Hepatocyte (in vitro differentiated cells): ENCODE measurements at regions not wholly inside any gene's neighbourhood (a gene's known extent, or its start where the extent isn't known, plus 50 kb on each side); places are given as distances from the start of the nearest gene placed in this dataset.

Experiments used
- DNase-seq: peaks from one replicate; pipeline ENCODE4 v3.0.0-alpha.2; 2016; ENCODE audit warnings: low spot score
- H2AFZ ChIP-seq: fragments of 200-600 bp; sonication (generic); 2 replicates; pipeline ENCODE4 v1.6.0; 2016; ENCODE audit warnings: antibody characterized with exemption, mild to moderate bottlenecking
- H3K27ac ChIP-seq: fragments of 200-600 bp; sonication (generic); 2 replicates; pipeline ENCODE4 v1.5.1; 2016; ENCODE audit warnings: mild to moderate bottlenecking
- H3K27me3 ChIP-seq: fragments of 200-600 bp; sonication (generic); 2 replicates; pipeline ENCODE4 v1.6.1; 2016
- H3K36me3 ChIP-seq: fragments of 200-600 bp; sonication (generic); replicated peaks from 2 replicates; pipeline ENCODE4 v1.5.1; 2016; ENCODE audit warnings: low read depth; ENCODE audit not compliant: insufficient read depth
- H3K4me1 ChIP-seq: fragments of 200-600 bp; sonication (generic); 2 replicates; pipeline ENCODE4 v1.5.1; 2016; ENCODE audit warnings: mild to moderate bottlenecking, moderate library complexity; ENCODE audit not compliant: insufficient read depth
- H3K4me2 ChIP-seq: fragments of 200-600 bp; sonication (generic); 2 replicates; pipeline ENCODE4 v1.6.0; 2016
- H3K4me3 ChIP-seq: fragments of 200-600 bp; sonication (generic); 2 replicates; pipeline ENCODE4 v1.5.1; 2016; ENCODE audit warnings: mild to moderate bottlenecking
- H3K79me2 ChIP-seq: fragments of 200-600 bp; sonication (generic); 2 replicates; pipeline ENCODE4 v1.6.0; 2017; ENCODE audit warnings: mild to moderate bottlenecking
- H3K9me2 ChIP-seq: fragments of 200-600 bp; sonication (generic); replicated peaks from 2 replicates; pipeline ENCODE4 v1.6.0; 2017; ENCODE audit warnings: mild to moderate bottlenecking; ENCODE audit not compliant: insufficient read depth
- H3K9me3 ChIP-seq: fragments of 200-600 bp; sonication (generic); 2 replicates; pipeline ENCODE4 v1.5.1; 2016; ENCODE audit warnings: low read depth, mild to moderate bottlenecking
- H4K20me1 ChIP-seq: fragments of 200-600 bp; sonication (generic); 2 replicates; pipeline ENCODE4 v1.6.0; 2016; ENCODE audit warnings: mild to moderate bottlenecking; ENCODE audit not compliant: insufficient read depth, poor library complexity, severe bottlenecking
- EZH2 ChIP-seq: fragments of 200-600 bp; sonication (generic); IDR thresholded peaks from 2 replicates; pipeline ENCODE4 v1.6.1; 2016; ENCODE audit warnings: antibody characterized with exemption, mild to moderate bottlenecking, borderline replicate concordance
- EZH2phosphoT487 ChIP-seq: fragments of 200-600 bp; sonication (generic); IDR thresholded peaks from one replicate; pipeline ENCODE4 v1.6.1; 2018; ENCODE audit warnings: antibody characterized with exemption, mild to moderate bottlenecking, low read depth, moderate library complexity; ENCODE audit not compliant: unreplicated experiment, severe bottlenecking
- WGBS: methylation state at CpG from one replicate; pipeline ENCODE4 v1.1.6; 2016; ENCODE audit warnings: low lambda C conversion rate; ENCODE audit errors: missing lambda C conversion rate; 5-methylcytosine and 5-hydroxymethylcytosine counted together
- TF ChIP-seq, protein P1 (sequence below): fragments of 200-600 bp; sonication (generic); IDR thresholded peaks from 2 replicates; pipeline ENCODE4 v1.5.1; 2016; ENCODE audit warnings: antibody characterized with exemption, mild to moderate bottlenecking; ENCODE audit not compliant: poor library complexity

DNA sequence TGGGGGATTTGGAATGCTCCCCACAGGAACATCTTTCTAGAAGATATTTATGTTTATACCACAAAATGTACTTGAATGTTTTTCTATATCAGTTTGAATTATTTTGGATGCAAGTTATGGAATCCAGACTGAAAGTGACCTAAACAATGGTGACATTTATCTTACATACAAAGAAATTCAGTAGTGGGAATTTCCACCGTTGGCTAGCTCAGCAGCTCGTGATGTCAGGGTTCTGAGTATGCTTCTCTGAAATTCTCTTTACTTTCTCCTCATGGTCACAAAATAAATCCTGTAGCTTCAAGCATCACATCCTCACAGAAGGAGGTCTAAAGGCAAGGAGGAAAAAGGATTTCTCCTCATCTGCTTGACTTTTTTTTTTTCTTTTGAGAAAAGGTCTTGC, 105.3 kb downstream of the AKAIN1 start:
- Histone ChIP-seq H3K36me3 (no peaks in the 10 kb centered on the region), H3K27ac (no peak overlapping the region), H3K4me1 (no peaks in the 10 kb centered on the region), H3K4me2 (no peak overlapping the region), H3K27me3 (no peaks in the 10 kb centered on the region), H3K79me2 (no peaks in the 10 kb centered on the region), H3K9me2 (no peaks in the 10 kb centered on the region), H2AFZ (no peak overlapping the region), H3K9me3 (no peaks in the 10 kb centered on the region), H3K4me3 (no peak overlapping the region), H4K20me1 (no peaks in the 10 kb centered on the region)
- 88% methylated on average over 2 of the region's 2 CpGs for WGBS
- DNase-seq = no peak
- TF ChIP-seq EZH2 = no peak
- TF ChIP-seq EZH2phosphoT487 = no peak
- TF ChIP-seq, protein P1, sequence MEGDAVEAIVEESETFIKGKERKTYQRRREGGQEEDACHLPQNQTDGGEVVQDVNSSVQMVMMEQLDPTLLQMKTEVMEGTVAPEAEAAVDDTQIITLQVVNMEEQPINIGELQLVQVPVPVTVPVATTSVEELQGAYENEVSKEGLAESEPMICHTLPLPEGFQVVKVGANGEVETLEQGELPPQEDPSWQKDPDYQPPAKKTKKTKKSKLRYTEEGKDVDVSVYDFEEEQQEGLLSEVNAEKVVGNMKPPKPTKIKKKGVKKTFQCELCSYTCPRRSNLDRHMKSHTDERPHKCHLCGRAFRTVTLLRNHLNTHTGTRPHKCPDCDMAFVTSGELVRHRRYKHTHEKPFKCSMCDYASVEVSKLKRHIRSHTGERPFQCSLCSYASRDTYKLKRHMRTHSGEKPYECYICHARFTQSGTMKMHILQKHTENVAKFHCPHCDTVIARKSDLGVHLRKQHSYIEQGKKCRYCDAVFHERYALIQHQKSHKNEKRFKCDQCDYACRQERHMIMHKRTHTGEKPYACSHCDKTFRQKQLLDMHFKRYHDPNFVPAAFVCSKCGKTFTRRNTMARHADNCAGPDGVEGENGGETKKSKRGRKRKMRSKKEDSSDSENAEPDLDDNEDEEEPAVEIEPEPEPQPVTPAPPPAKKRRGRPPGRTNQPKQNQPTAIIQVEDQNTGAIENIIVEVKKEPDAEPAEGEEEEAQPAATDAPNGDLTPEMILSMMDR = no peak

DNA sequence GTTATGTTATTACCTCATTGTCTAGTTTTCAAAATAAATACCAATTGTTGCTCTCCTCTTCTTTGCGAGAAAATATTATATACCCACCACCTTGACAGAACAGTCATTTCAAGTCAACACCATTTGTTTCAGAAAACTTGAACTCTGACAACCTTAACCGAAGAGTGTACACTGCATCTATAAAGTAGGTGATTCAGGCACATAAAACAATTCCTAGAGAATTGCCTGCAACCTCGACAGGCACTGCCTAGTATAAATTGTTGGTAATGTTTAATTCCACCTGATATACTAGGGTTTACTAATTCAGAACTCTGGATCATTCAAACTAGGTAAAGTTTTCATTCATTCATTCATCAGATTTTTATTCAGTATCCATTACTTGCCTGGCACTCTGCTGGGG, 121.8 kb downstream of the AKAIN1 start:
- no peaks in the 10 kb centered on the region for H3K9me3 ChIP-seq
- no peak overlapping the region for H3K4me2 ChIP-seq
- no peaks in the 10 kb centered on the region for H4K20me1 ChIP-seq
- H3K27me3 ChIP-seq = peaks cover 3% of the 10 kb centered on the region
- no peak overlapping the region for H3K27ac ChIP-seq
- 83% methylated on average over 3 of the region's 3 CpGs for WGBS
- H3K4me3 ChIP-seq = no peak overlapping the region
- no peaks in the 10 kb centered on the region for H3K4me1 ChIP-seq
- DNase-seq = no peak
- H3K9me2 ChIP-seq = no peaks in the 10 kb centered on the region
- TF ChIP-seq, protein P1 = no peak
- TF ChIP-seq EZH2 = no peak
- no peak for TF ChIP-seq EZH2phosphoT487
- H2AFZ ChIP-seq = no peak overlapping the region
- H3K79me2 ChIP-seq = no peaks in the 10 kb centered on the region
- H3K36me3 ChIP-seq = no peaks in the 10 kb centered on the region

DNA sequence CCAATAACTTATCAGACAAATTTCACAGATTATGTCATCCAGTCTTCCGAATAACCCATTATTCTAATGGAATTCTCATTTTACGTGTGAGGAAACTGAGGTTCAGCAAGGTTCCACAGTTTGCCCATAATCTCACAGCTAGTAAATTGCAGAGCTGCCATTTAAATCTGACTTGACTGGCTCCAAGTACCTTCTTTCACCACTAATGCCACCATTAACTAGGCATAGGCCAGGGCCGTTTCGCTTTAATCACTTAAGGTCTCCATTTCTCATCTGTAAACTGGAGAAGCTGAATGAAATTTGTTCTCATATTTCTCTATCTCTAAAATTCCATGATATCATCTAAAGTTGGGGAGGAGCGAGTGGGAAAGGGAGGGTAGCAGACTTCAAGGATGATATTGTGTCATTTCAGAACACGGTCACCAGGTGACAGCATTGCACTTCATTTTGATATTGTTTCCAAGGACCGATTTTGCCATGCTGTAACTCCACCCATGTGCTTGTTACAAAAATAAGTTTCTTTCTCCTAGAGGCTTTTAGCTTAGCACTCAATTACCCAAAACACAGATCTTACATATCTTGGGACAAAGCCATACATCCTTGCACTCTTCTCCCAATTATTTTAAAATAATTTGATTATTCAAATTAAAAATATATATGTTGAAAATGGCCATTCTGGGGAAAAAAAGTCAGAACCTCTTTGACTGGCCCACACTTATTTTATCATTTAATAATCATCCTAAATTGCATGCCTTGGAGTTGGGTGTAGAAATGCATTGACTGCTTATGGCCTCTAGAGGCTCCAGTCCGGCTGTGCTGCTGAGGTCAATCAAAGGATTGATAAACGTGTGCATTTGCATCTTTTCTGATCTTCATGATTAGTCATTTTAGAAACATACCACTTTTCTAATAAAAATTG, 123.8 kb downstream of the AKAIN1 start:
- no peaks in the 10 kb centered on the region for H3K4me1 ChIP-seq
- no peaks in the 10 kb centered on the region for H3K36me3 ChIP-seq
- no peaks in the 10 kb centered on the region for H3K27me3 ChIP-seq
- H3K27ac ChIP-seq = no peak overlapping the region
- H3K9me3 ChIP-seq = no peaks in the 10 kb centered on the region
- no peak overlapping the region for H3K4me2 ChIP-seq
- H2AFZ ChIP-seq = no peak overlapping the region
- no peak overlapping the region for H3K4me3 ChIP-seq
- H3K79me2 ChIP-seq = no peaks in the 10 kb centered on the region
- TF ChIP-seq, protein P1 = peak; percentile 61
- TF ChIP-seq EZH2 = no peak
- WGBS = 28% methylated on average over 9 of the region's 9 CpGs
- no peaks in the 10 kb centered on the region for H3K9me2 ChIP-seq
- H4K20me1 ChIP-seq = no peaks in the 10 kb centered on the region
- DNase-seq = peak; percentile 65
